ENCODE measurements at regions not wholly inside any gene's neighbourhood (a gene's known extent, or its start where the extent isn't known, plus 50 kb on each side); places are given as distances from the start of the nearest gene placed in this dataset.

GRCh38 chr4:62271107-62271506 lies 1071.0 kb downstream of the ADGRL3 start:
- Histone ChIP-seq H3K4me3 (no peak overlapping the region), H3K27ac (no peak overlapping the region)
- TF ChIP-seq CTCF (IDR thresholded peaks at IDR 0.05): no peak
- DNase-seq (ENCODE audit: low spot score): no peak

GRCh38 chr4:62269918-62270317 lies 1069.8 kb downstream of the ADGRL3 start:
- TF ChIP-seq CTCF (IDR thresholded peaks at IDR 0.05): no peak
- Histone ChIP-seq H3K27ac (no peak overlapping the region), H3K4me3 (no peak overlapping the region)
- no peak for DNase-seq (ENCODE audit: low spot score)

- no peak for DNase-seq (ENCODE audit: low spot score)
- Histone ChIP-seq H3K27ac (no peak overlapping the region), H3K4me3 (no peak overlapping the region)
- no peak for TF ChIP-seq CTCF (IDR thresholded peaks at IDR 0.05)
Observed at GRCh38 chr4:62263454-62263853, 1063.3 kb downstream of the ADGRL3 start.

- no peak for DNase-seq (ENCODE audit: low spot score)
- Histone ChIP-seq H3K4me3 (no peak overlapping the region), H3K27ac (no peak overlapping the region)
- TF ChIP-seq CTCF (IDR thresholded peaks at IDR 0.05): no peak
Observed at GRCh38 chr4:62262676-62263075, 1062.5 kb downstream of the ADGRL3 start.

- Histone ChIP-seq H3K4me3 (no peak overlapping the region), H3K27ac (no peak overlapping the region)
- no peak for DNase-seq (ENCODE audit: low spot score)
- TF ChIP-seq CTCF (IDR thresholded peaks at IDR 0.05): no peak
Observed at GRCh38 chr4:62260254-62260653, 1060.1 kb downstream of the ADGRL3 start.

- no peak for DNase-seq (ENCODE audit: low spot score)
- TF ChIP-seq CTCF (IDR thresholded peaks at IDR 0.05): no peak
- H3K4me3 ChIP-seq: no peak overlapping the region
- H3K27ac ChIP-seq: no peak overlapping the region
Observed at GRCh38 chr4:62256479-62256878, 1056.4 kb downstream of the ADGRL3 start.

GRCh38 chr4:62252728-62253127 lies 1052.6 kb downstream of the ADGRL3 start:
- DNase-seq (ENCODE audit: low spot score): no peak
- no peak overlapping the region for H3K27ac ChIP-seq
- no peak overlapping the region for H3K4me3 ChIP-seq
- TF ChIP-seq CTCF (IDR thresholded peaks at IDR 0.05): no peak
